ENCODE measurements at regions not wholly inside any gene's neighbourhood (a gene's known extent, or its start where the extent isn't known, plus 50 kb on each side); places are given as distances from the start of the nearest gene placed in this dataset.

DNA sequence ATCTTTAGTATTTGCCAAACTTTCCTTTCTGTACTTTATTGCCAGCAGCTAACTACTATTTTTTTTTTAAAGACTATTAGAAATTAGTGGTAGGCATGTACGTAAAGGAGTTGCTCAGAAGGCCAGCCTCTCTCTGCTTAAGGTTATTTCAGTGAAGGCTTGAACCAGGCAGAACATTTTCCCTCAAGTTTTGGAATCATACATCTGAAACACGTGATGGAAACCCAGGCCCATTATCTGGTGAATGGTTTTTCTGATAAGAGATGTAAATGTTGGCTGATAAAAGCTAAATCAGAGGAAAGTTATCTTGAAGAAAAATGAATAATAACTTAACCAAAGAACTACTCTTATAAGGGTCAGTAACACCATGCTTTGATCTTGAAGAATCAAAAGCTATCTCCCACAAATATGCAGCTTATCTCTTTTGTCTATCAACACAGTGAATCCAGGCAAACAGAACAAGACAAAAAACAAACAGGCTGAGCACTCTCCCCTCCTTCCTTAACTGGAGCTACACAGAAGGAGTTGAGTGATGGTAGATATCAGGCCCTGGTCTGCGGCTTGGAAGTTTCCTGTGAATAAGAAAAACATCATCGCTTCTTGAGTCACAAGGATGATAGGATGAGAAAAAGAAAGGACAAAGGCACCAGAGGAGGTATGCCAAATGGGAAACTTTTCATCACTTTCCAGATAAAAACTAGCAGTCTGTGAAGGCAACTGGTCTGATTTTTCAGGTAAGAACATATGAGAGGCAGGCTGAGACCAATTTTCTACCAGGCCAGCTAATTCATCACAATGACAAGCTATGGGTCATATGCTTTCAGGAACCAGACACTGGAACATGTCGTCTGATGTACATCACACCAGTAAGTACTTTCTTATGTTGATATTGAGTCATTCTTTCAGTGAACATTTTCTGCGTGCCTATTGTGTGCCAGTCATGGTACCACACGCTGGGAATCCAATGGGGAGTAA is 88.4 kb upstream of the STK17B start:
- H3K9ac ChIP-seq, result no peak overlapping the region
- no peaks in the 10 kb centered on the region for H3K36me3 ChIP-seq
- no peak for DNase-seq (ENCODE audit: low spot score)
- no peaks in the 10 kb centered on the region for H3K79me2 ChIP-seq (ENCODE audit: low read depth)
- TF ChIP-seq EZH2phosphoT487 (IDR thresholded peaks at IDR 0.05), result no peak
- TF ChIP-seq CTCF (IDR thresholded peaks at IDR 0.05), result no peak
- no peak for TF ChIP-seq EZH2 (IDR thresholded peaks at IDR 0.05)
- no peak overlapping the region for H3K27ac Mint-ChIP-seq
- no peak overlapping the region for H3K4me3 Mint-ChIP-seq
- H3K4me2 ChIP-seq, result peak overlapping the region; percentile 37
- H3F3A ChIP-seq (ENCODE audit: low read depth), result peaks cover 6% of the 10 kb centered on the region
- no peaks in the 10 kb centered on the region for H3K27me3 ChIP-seq
- H3K27ac ChIP-seq, result peak overlapping the region; percentile 11
- no peak overlapping the region for H3K4me3 ChIP-seq
- H2AFZ ChIP-seq (replicated peaks), result no peak overlapping the region
- no peaks in the 10 kb centered on the region for H3K9me3 ChIP-seq (ENCODE audit: low read depth)
- H3K36me3 Mint-ChIP-seq, result peaks cover 4% of the 10 kb centered on the region
- peaks cover 14% of the 10 kb centered on the region for H3K4me1 ChIP-seq
- H3K4me1 Mint-ChIP-seq, result peaks cover 7% of the 10 kb centered on the region
- no peaks in the 10 kb centered on the region for H4K20me1 ChIP-seq (ENCODE audit: low read depth)
- no peaks in the 10 kb centered on the region for H3K9me3 Mint-ChIP-seq
- no peaks in the 10 kb centered on the region for H3K27me3 Mint-ChIP-seq (ENCODE audit: insufficient read depth, low read depth)

DNA sequence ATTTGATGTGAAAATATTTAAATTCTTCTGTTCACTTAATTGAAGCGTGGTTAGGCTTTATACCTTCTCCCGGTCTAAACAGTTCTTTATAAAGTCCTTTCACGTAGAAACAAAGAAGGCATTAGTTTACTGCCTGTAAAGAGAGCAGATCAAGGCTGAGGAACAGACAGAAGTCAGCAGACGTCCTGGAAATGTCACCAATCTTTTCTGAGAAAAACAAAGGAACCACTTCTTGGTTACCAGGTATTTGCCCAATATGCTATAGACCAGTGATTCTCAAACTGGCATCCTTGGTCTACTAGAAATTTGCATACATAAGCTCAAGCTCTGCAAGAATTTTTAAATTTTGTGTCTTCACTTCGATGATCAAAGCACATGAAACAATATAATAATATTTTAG is 89.2 kb upstream of the STK17B start:
- H3K27ac Mint-ChIP-seq, result no peak overlapping the region
- peak overlapping the region; percentile 11 for H3K27ac ChIP-seq

DNA sequence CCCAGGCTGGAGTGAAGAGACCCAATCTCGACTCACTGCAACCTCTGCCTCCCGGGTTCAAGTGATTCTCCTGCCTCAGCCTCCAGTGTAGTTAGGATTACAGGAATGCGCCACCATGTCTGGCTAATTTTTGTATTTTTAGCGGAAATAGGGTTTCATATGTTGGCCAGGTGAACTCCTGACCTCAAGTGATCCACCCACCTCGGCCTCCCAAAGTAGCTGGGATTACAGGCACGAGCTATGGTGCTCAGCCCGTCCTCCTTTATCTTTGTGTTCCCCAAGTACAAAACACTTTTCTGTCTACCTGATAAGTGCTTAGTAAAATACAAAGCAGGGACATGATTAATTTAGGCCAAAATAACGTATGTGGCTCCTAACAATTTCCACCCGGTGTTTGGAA is 91.2 kb upstream of the STK17B start:
- no peak for DNase-seq (ENCODE audit: low spot score)
- Histone ChIP-seq H3K27ac (no peak overlapping the region), H2AFZ (replicated peaks) (no peak overlapping the region), H3K4me1 (peaks cover 14% of the 10 kb centered on the region), H4K20me1 (ENCODE audit: low read depth) (no peaks in the 10 kb centered on the region), H3K27me3 (no peaks in the 10 kb centered on the region), H3F3A (ENCODE audit: low read depth) (peaks cover 6% of the 10 kb centered on the region), H3K4me3 (no peak overlapping the region), H3K9ac (no peak overlapping the region), H3K4me2 (no peak overlapping the region), H3K36me3 (no peaks in the 10 kb centered on the region), H3K79me2 (ENCODE audit: low read depth) (no peaks in the 10 kb centered on the region), H3K9me3 (ENCODE audit: low read depth) (no peaks in the 10 kb centered on the region)
- Mint-ChIP-seq H3K36me3 (no peaks in the 10 kb centered on the region), H3K4me3 (no peak overlapping the region), H3K4me1 (peaks cover 7% of the 10 kb centered on the region), H3K27me3 (ENCODE audit: insufficient read depth, low read depth) (no peaks in the 10 kb centered on the region), H3K27ac (no peak overlapping the region), H3K9me3 (no peaks in the 10 kb centered on the region)
- TF ChIP-seq EZH2phosphoT487 (IDR thresholded peaks at IDR 0.05), result no peak
- no peak for TF ChIP-seq CTCF (IDR thresholded peaks at IDR 0.05)
- no peak for TF ChIP-seq EZH2 (IDR thresholded peaks at IDR 0.05)

More for the DNA sequence above, 89.2 kb upstream of the STK17B start:
- Histone ChIP-seq H3K9ac (no peak overlapping the region), H3F3A (ENCODE audit: low read depth) (peaks cover 6% of the 10 kb centered on the region), H3K4me2 (peak overlapping the region; percentile 37), H3K4me1 (peaks cover 14% of the 10 kb centered on the region), H4K20me1 (ENCODE audit: low read depth) (no peaks in the 10 kb centered on the region), H2AFZ (replicated peaks) (no peak overlapping the region), H3K36me3 (no peaks in the 10 kb centered on the region), H3K9me3 (ENCODE audit: low read depth) (no peaks in the 10 kb centered on the region), H3K27me3 (no peaks in the 10 kb centered on the region), H3K79me2 (ENCODE audit: low read depth) (no peaks in the 10 kb centered on the region), H3K4me3 (no peak overlapping the region)
- peak; percentile 27 for DNase-seq (ENCODE audit: low spot score)
- Mint-ChIP-seq H3K4me3 (no peak overlapping the region), H3K27me3 (ENCODE audit: insufficient read depth, low read depth) (no peaks in the 10 kb centered on the region), H3K4me1 (peaks cover 7% of the 10 kb centered on the region), H3K9me3 (no peaks in the 10 kb centered on the region), H3K36me3 (peaks cover 4% of the 10 kb centered on the region)
- no peak for TF ChIP-seq EZH2 (IDR thresholded peaks at IDR 0.05)
- no peak for TF ChIP-seq EZH2phosphoT487 (IDR thresholded peaks at IDR 0.05)
- TF ChIP-seq CTCF (IDR thresholded peaks at IDR 0.05), result no peak
